HepG2 (cell line): ENCODE measurements at regions not wholly inside any gene's neighbourhood (a gene's known extent, or its start where the extent isn't known, plus 50 kb on each side); places are given as distances from the start of the nearest gene placed in this dataset.

Source experiments
- ATAC-seq: fragments of 200-7000 bp; cut with Tn5 transposase; 3 replicates; pipeline ENCODE4 v1.9.1; 2020; ENCODE audit warnings: mild to moderate bottlenecking, moderate library complexity
- BruUV-seq: library from RNA; stranded (reverse); fragments of 400-500 nt; replicated peaks from 2 replicates; lab custom pipeline; 2021; lab: Mats Ljungman, UMichigan
- CTCF ChIA-PET: fragments of 300-600 bp; formaldehyde crosslinking; extraction: SDS; loops from one replicate; lab custom pipeline; 2021; ENCODE audit warnings: low total read pairs, inconsistent platforms, low intra/inter-chr PET ratio; lab: Yijun Ruan, JAX
- POLR2A ChIA-PET: fragments of 350-600 bp; sonication (Branson Sonifier 250); formaldehyde crosslinking; loops from one replicate; lab custom pipeline; 2020; ENCODE audit warnings: antibody characterized with exemption, inconsistent platforms; lab: Yijun Ruan, JAX
- DNase-seq: peaks from one replicate; pipeline ENCODE4 v3.0.0-alpha.2; 2015; ENCODE audit warnings: low spot score
- FAIRE-seq: peaks from 3 replicates; lab custom pipeline; 2011; peaks lifted over from hg19 to GRCh38; lab: Jason Lieb, UNC
- H2AFZ ChIP-seq: one replicate; pipeline ENCODE4 v1.6.1; 2011; ENCODE audit warnings: low read length, inconsistent platforms
- H3K27ac ChIP-seq: fragments of 300-600 bp; 3 replicates; pipeline ENCODE4 v1.8.0; 2011; ENCODE audit warnings: mixed run types, mild to moderate bottlenecking, mixed read lengths, low read length, inconsistent platforms; ENCODE audit not compliant: insufficient read depth; ENCODE audit errors: extremely low read length
- H3K27me3 ChIP-seq, 2 experiments: fragments of 200-600 bp in 1 of 2; 2 replicates in 1 of 2; 3 replicates in 1 of 2; pipeline versions ENCODE4 v1.6.0 to v1.8.0; 2011; ENCODE audit warnings: low read length in 2 of 2, mild to moderate bottlenecking in 2 of 2, moderate library complexity in 2 of 2, inconsistent platforms in 1 of 2; ENCODE audit not compliant: insufficient read depth in 2 of 2, control insufficient read depth in 1 of 2
- H3K36me3 ChIP-seq, 2 experiments: fragments of 200-600 bp in 1 of 2; replicated peaks in 1 of 2; 2 replicates in 1 of 2; 3 replicates in 1 of 2; pipeline versions ENCODE4 v1.5.1 to v1.8.0; 2011; ENCODE audit warnings: low read length in 2 of 2, inconsistent platforms in 1 of 2; ENCODE audit not compliant: insufficient read depth in 2 of 2, control insufficient read depth in 1 of 2
- H3K4me1 ChIP-seq: 2 replicates; pipeline ENCODE4 v1.5.1; 2012; ENCODE audit warnings: low read length, inconsistent platforms; ENCODE audit not compliant: insufficient read depth
- H3K4me2 ChIP-seq: 2 replicates; pipeline ENCODE4 v1.6.0; 2011; ENCODE audit warnings: low read depth, low read length, inconsistent platforms
- H3K4me3 ChIP-seq, 3 experiments: fragments of 200-600 bp in 1 of 3; sonication (generic), shearing (Covaris generic) in 1 of 3; replicated peaks in 1 of 3; 2 replicates each; pipeline ENCODE4 v1.5.1; 2011 to 2016; ENCODE audit warnings: low read length in 3 of 3, inconsistent platforms in 2 of 3, low read depth in 2 of 3, mild to moderate bottlenecking in 2 of 3, control low read depth in 1 of 3, mixed read lengths in 1 of 3; ENCODE audit not compliant: insufficient read depth in 1 of 3
- H3K79me2 ChIP-seq: one replicate; pipeline ENCODE4 v1.6.1; 2011; ENCODE audit warnings: low read length, inconsistent platforms; ENCODE audit not compliant: insufficient read depth
- H3K9ac ChIP-seq: 2 replicates; pipeline ENCODE4 v1.6.0; 2011; ENCODE audit warnings: mild to moderate bottlenecking, low read depth, low read length, inconsistent platforms; ENCODE audit not compliant: insufficient read depth
- H3K9me3 ChIP-seq: 2 replicates; pipeline ENCODE4 v1.5.1; 2012; ENCODE audit warnings: mild to moderate bottlenecking, low read length
- H4K20me1 ChIP-seq: 2 replicates; pipeline ENCODE4 v1.6.0; 2011; ENCODE audit warnings: inconsistent platforms, mild to moderate bottlenecking, low read length, moderate library complexity; ENCODE audit not compliant: insufficient read depth
- AHR ChIP-seq: IDR thresholded peaks from 2 replicates; pipeline ENCODE4 v1.6.1; 2018; ENCODE audit warnings: missing genetic modification reagents, missing compliant biosample characterization
- ATM ChIP-seq: fragments of 450-650 bp; IDR thresholded peaks from 2 replicates; pipeline ENCODE4 v1.7.1; 2017; ENCODE audit warnings: mild to moderate bottlenecking, borderline replicate concordance
- CERS6 ChIP-seq: sonication (generic); formaldehyde crosslinking; IDR thresholded peaks from 2 replicates; pipeline ENCODE4 v1.5.0; 2020; ENCODE audit warnings: missing genetic modification reagents
- DRAP1 ChIP-seq: IDR thresholded peaks from 2 replicates; pipeline ENCODE4 v1.6.1; 2016; ENCODE audit warnings: missing genetic modification reagents, missing compliant biosample characterization
- GLI4 ChIP-seq: sonication (generic); formaldehyde crosslinking; IDR thresholded peaks from 2 replicates; pipeline ENCODE4 v1.5.1; 2020; ENCODE audit warnings: missing genetic modification reagents, mild to moderate bottlenecking, moderate library complexity, borderline replicate concordance
- GLMP ChIP-seq: sonication (generic); formaldehyde crosslinking; IDR thresholded peaks from 2 replicates; pipeline ENCODE4 v1.9.0; 2021; ENCODE audit warnings: missing genetic modification reagents, mild to moderate bottlenecking, borderline replicate concordance
- HMGA1 ChIP-seq: sonication (generic); formaldehyde crosslinking; conservative IDR thresholded peaks from 2 replicates; pipeline ENCODE4 v1.4.0; 2020; ENCODE audit warnings: missing genetic modification reagents
- HNRNPUL1 ChIP-seq: fragments of 200-400 bp; formaldehyde crosslinking; IDR thresholded peaks from 2 replicates; pipeline ENCODE4 v1.6.1; 2017; ENCODE audit warnings: low read depth, mild to moderate bottlenecking, low read length, moderate library complexity
- KAT8 ChIP-seq: IDR thresholded peaks from 2 replicates; pipeline ENCODE4 v1.6.1; 2016; ENCODE audit warnings: missing genetic modification reagents, missing compliant biosample characterization
- MEIS2 ChIP-seq: sonication (generic); formaldehyde crosslinking; IDR thresholded peaks from 2 replicates; pipeline ENCODE4 v1.9.0; 2021; ENCODE audit warnings: mild to moderate bottlenecking, missing genetic modification reagents
- NPAS2 ChIP-seq: sonication (generic); formaldehyde crosslinking; IDR thresholded peaks from 2 replicates; pipeline ENCODE4 v1.8.0; 2022; ENCODE audit warnings: mild to moderate bottlenecking, missing genetic modification reagents, borderline replicate concordance
- SMARCC2 ChIP-seq: fragments of 450-650 bp; IDR thresholded peaks from 2 replicates; pipeline ENCODE4 v1.6.1; 2017; ENCODE audit warnings: antibody characterized with exemption, mild to moderate bottlenecking
- TEAD3 ChIP-seq: optimal IDR thresholded peaks from 2 replicates; pipeline ENCODE3; 2016; ENCODE audit warnings: borderline replicate concordance
- TOPORS ChIP-seq: sonication (generic); formaldehyde crosslinking; IDR thresholded peaks from 2 replicates; pipeline ENCODE4 v1.8.0; 2023; ENCODE audit warnings: mild to moderate bottlenecking, missing genetic modification reagents
- XRCC5 ChIP-seq: fragments of 200-400 bp; formaldehyde crosslinking; optimal IDR thresholded peaks from 2 replicates; pipeline ENCODE3; 2017; ENCODE audit warnings: mild to moderate bottlenecking, low read length
- ZBTB49 ChIP-seq: sonication (generic); formaldehyde crosslinking; IDR thresholded peaks from 2 replicates; pipeline ENCODE4 v1.4.0; 2020; ENCODE audit warnings: missing genetic modification reagents, borderline replicate concordance
- ZNF253 ChIP-seq: sonication (generic); formaldehyde crosslinking; IDR thresholded peaks from 2 replicates; pipeline ENCODE4 v1.8.0; 2022; ENCODE audit warnings: mild to moderate bottlenecking, missing genetic modification reagents, borderline replicate concordance
- ZNF574 ChIP-seq: sonication (generic); formaldehyde crosslinking; IDR thresholded peaks from 2 replicates; pipeline ENCODE4 v1.4.0; 2020; ENCODE audit warnings: missing genetic modification reagents
- ZNF577 ChIP-seq: sonication (generic); formaldehyde crosslinking; IDR thresholded peaks from 2 replicates; pipeline ENCODE4 v1.4.0; 2020; ENCODE audit warnings: mild to moderate bottlenecking, low read depth, missing genetic modification reagents, borderline replicate concordance
- WGBS: methylation state at CpG from one replicate; pipeline ENCODE4 v1.1.6; 2017; ENCODE audit warnings: low lambda C conversion rate; 5-methylcytosine and 5-hydroxymethylcytosine counted together
- in situ Hi-C: cut with HindIII; loops from 2 replicates; pipeline ENCODE4 v1.10.0; 2017; ENCODE audit warnings: low pct_unique_long_range_greater_than_20kb; ENCODE audit not compliant: extremely low pct_ligation_motif_present
- intact Hi-C: fragments of 100-400 bp; cut with micrococcal nuclease; formaldehyde crosslinking; loops from one replicate; pipeline ENCODE4 v1.10.0; 2022; ENCODE audit not compliant: unreplicated experiment

- TF ChIP-seq CERS6 (CRISPR knock-in tag) (no peak), XRCC5 (no peak), AHR (CRISPR knock-in tag) (no peak), DRAP1 (CRISPR knock-in tag) (no peak), HMGA1 (CRISPR knock-in tag) (no peak), TOPORS (CRISPR knock-in tag) (no peak), KAT8 (CRISPR knock-in tag) (no peak), GLI4 (no peak), ZBTB49 (CRISPR knock-in tag) (no peak), ATM (no peak), TEAD3 (CRISPR knock-in tag) (no peak), ZNF253 (CRISPR knock-in tag) (no peak)
Measured at GRCh38 chr21:20618878-20619277, 379.3 kb upstream of the NCAM2 start (continued).

- Histone ChIP-seq H3K27me3 (no peaks in the 10 kb centered on the region), H3K4me1 (no peaks in the 10 kb centered on the region), H3K4me2 (no peak overlapping the region), H3K4me3 (no peak overlapping the region), H3K79me2 (no peaks in the 10 kb centered on the region), H4K20me1 (no peaks in the 10 kb centered on the region), H3K36me3 (no peaks in the 10 kb centered on the region), H3K27ac (no peak overlapping the region), H3K9ac (no peak overlapping the region), H3K9me3 (peaks cover 76% of the 10 kb centered on the region), H2AFZ (no peak overlapping the region)
- BruUV-seq, result no TSS peak
- ATAC-seq (no peak), DNase-seq (no peak), FAIRE-seq (no peak)
- in situ Hi-C loops (no loop called here), intact Hi-C loops (no loop called here)
- ChIA-PET CTCF (no interaction called here), POLR2A (no interaction called here)
- no peak for TF ChIP-seq MEIS2 (CRISPR knock-in tag)
- TF ChIP-seq HNRNPUL1, result no peak
- no peak for TF ChIP-seq GLMP (CRISPR knock-in tag)
- TF ChIP-seq ZNF577, result no peak
- no peak for TF ChIP-seq ZNF574 (CRISPR knock-in tag)
- TF ChIP-seq NPAS2, result no peak
- no peak for TF ChIP-seq SMARCC2
- WGBS, result 3% methylated on average over 4 of the region's 4 CpGs
Measured at GRCh38 chr21:20627594-20627993, 370.6 kb upstream of the NCAM2 start.
